Jurkat, Clone E6-1 (cell line): ENCODE measurements at regions not wholly inside any gene's neighbourhood (a gene's known extent, or its start where the extent isn't known, plus 50 kb on each side); places are given as distances from the start of the nearest gene placed in this dataset.
A peak's percentile ranks its signal among the peaks of the same experiment; 100 is the strongest.

Source experiments
- DNase-seq: peaks from one replicate; pipeline ENCODE4 v3.0.0-alpha.2; 2011; ENCODE audit warnings: low read depth, low spot score
- H3K4me3 ChIP-seq: 2 replicates; pipeline ENCODE4 v1.5.1; 2011; ENCODE audit warnings: mild to moderate bottlenecking, low read length, control low read depth, moderate library complexity

DNA sequence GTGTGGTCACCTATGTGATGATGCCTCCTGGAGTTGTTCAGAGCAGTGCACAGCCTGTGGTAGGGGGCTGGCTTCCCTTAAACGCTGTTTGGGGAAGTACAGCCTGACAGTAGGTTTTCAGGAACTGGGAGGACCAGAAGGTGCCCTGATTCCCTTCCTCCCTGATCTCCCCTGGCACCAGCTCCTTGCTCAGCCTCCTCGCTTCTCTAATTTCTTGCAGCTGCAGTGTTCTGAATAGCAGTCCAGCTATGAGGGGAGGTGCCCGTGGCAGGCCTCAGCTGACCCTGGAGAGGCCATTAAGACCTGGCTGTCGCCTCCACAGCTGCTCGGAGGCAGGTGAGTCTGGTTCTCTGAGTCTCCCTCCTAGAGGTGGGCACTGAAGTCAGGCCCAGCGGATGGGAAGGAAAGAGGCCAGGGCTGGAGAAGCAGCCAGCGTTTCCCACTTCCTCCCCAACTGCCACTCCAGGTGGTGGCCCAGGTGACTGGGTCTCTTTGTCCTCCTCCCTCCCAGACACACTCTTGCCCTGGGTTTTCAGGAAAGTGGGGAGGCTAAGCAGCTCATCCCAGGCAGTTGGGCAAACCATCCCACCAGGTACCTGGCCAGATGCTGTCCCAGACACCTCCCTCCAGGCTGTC, 52.0 kb upstream of the RPL11 start:
- H3K4me3 ChIP-seq, result no peak overlapping the region
- peak; percentile 58 for DNase-seq

DNA sequence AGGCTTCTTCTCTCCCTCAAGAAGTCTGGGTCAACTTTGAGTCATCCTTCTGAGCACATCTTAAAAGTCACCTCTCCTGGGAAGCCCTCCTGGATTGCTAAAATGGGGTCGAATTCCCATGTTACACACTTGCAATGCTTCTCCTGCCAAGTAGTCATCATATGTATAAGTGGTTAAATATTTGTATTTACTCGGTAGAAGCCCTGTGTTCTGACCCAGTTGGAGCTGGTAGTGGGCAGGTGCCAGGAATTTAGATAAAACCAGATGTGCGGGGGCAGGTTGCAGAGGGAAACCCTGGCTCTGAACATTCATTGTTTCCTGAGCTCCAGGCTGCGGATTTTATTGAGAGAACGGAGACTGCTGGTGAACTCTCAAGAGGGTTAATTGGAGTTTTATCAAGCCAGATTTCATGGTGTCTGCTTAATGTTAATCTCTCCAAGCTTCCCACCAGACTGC, 52.8 kb upstream of the RPL11 start:
- DNase-seq, result no peak
- no peak overlapping the region for H3K4me3 ChIP-seq

DNA sequence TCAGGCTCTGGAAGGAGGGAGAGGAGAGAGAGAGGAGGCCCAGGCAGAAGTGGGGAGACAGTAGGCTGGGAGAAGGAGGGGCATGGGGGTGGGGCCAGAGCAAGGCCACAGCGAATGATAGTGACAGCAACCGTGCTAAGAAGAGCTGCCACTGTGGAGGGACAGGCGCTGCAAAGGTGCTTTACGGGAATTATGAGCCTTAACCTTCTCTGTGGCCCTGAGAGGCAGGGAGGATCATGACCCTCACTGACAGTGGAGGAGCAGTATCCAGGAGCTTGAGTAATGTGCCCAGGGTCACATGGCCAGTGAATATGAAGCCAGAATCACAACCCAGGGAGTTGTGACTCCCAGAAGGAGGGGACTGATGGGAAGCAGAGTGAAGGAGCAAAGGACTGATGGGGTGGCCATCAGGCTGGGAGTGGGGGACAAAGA, 53.4 kb upstream of the RPL11 start:
- no peak for DNase-seq
- H3K4me3 ChIP-seq, result no peak overlapping the region

DNA sequence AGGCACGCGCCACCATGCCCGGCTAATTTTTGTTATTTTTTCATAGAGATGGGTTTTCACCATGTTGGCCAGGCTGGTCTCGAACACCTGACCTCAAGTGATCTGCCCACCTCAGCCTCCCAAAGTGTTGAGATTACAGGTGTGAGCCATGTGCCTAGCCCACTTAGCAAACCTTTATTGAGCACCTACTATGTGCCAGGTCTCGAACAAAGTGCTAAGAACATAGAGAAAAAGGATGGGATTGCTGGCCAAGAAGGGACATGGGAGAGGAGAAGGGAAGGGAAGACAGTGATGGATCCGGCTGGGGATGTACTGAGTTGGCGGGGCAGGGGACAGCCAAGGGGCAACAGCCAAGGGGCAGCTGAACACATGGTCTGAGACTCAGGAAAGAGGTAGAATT, 55.6 kb upstream of the RPL11 start:
- no peak for DNase-seq
- no peak overlapping the region for H3K4me3 ChIP-seq

DNA sequence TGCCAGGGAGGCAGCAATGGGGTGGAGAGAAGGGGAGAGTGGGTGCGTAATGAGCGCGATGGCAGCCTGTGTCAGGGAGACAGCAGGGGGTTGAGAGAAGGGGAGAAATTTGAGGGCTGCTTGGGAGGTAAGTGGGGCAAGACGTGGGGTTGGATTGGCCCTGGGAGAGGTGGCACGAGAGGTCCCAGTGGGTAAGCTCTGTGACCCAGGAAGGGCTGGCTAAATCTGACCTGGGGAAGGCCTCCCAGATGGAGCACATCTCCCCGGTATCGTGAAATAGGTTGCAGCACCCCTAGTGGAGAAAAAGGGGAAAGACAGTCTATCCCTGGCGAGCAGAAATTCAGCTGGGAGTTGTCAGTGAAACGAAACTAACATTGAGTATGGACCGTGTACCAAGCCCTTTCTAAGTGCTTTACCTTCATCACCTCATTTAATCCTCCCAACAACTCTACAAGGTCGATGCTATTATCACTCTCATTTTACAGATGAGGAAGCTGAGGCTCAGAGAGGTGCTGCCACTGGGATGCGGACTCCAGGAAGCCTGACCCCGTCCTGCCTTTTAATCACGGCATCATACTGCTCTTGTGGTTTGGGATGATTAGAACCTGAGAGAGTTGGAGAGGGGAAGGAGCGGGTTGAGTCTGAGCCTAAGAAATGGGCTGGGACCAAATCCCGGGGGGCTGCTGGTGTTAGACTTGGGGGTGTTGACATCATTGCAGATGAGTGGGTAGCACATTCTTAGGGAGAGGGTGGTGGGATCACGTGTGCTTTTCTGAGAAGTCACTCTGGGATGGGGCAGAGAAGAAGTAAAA, 56.6 kb upstream of the RPL11 start:
- DNase-seq, result peak; percentile 80
- H3K4me3 ChIP-seq, result peak overlapping the region; percentile 55

DNA sequence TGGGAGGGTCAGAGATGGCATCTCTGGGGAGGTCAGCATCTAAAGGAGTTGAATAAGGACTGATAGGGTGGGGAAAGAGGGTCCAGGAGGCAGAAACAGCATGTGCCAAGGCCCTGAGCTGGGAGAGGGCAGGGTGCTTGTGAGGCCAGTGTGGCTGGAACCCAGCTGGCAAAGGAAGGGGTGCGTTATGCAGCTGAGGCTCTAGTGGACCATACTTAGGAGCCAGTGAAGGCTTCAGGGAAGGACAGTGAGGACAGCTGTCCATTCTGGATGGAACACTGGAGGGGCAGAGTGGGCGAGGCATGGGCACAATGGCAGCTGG, 57.1 kb upstream of the RPL11 start:
- H3K4me3 ChIP-seq, result no peak overlapping the region
- DNase-seq, result no peak

DNA sequence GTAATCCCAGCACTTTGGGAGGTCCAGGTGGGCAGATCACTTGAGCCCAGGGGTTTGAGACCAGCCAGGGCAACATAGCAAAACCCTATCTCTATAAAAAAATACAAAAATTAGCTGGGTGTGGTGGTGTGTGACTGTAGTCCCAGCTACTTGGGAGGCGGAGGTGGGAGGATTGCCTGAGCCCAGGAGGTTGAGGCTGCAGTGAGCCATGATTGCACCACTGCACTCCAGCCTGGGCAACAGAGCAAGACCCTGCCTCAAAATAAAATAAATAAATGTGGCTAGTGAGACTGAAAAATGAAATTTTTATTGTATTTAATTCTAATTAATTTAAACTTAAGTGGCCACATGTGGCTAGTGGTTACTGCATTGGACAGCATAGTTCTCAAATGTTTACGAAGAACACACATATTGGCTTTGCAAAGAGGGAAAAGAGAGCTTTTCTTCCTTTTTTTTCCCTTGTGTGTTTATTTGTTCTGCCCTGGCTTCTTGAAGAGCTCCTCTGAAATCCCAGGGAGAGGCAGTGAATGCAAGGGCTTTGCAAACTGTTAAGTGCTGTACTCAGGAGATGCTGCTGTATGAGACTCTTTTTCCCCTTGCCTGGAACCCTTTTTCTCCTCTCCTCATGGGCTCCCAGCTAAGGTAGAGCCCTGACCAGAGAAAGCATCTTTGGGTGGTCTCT, 59.0 kb upstream of the RPL11 start:
- no peak for DNase-seq
- no peak overlapping the region for H3K4me3 ChIP-seq

DNA sequence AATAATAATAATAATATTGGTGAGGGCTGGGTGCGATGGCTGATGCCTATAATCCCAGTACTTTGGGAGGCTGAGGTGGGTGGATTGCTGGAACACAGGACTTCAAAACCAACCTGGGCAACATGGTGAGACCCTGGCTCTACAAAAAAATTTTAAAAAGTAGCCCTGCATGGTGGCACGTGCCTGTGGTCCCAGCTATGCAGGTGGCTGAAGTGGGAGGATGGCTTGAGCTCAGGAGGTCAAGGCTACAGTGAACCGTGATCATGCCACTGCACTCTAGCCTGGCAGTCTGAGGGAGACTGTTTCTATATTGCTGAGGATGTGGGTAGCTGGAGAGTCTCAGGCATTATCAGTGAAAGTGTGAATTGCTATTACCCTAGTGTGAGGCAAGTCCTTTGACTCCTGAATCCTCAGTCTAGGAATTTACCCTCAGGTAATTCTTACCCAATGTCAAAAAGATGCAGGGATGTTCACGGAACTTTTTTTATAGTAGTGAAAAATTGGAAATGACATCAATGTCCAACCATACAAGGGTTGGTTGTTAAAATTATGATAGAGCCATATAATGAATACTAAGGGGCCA, 61.8 kb upstream of the RPL11 start:
- no peak for DNase-seq
- H3K4me3 ChIP-seq, result no peak overlapping the region

DNA sequence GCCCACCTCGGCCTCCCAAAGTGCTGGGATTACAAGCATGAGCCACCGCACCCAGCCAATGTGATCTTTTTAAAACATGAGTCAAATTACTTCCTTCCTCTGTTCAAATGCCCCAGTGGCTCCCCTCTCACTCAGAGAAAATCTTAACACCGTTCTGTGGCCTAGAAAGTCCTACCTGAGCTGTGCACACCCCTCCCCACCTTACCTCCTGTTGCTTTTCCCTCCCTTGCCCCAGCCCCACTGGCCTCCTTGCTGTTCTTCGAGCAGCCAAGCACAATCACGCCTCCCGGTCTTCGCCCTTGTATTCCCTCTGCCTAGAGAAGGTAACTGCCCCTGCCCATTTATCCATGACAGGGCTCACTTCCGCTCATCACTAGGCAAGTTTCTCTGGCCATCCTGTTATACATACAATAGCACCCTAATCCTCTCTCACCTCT, 62.6 kb upstream of the RPL11 start:
- H3K4me3 ChIP-seq, result no peak overlapping the region
- no peak for DNase-seq

DNA sequence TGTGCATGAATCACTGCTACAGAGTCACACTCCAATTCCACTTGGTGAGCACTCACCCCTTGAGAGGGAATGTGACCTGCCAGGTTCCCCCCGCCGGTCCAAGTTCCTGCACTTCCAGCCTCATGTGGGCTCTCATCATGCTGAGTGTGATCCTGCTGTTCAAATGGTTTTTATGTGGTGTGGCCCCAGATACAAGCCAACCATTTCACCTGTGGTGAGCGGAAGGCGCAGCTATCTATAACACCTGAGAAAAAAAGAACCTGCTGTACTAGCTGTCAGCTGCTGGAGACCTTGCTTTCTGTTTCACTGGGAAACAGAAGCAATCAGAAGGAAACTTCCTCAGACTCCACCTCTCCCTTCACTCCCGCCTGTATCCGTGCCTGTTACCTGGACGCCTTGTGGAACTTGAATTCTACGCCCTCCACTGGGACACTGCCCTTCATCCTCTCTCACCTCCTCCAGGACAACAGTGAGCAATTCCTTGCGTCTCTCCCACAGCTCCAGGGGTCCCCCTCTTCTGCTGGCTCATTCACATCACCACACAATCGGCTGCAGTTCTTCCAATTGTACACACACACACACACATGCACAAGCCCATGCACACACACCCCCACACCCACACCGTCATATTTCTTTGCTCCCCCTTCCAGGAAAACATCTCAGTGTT, 64.4 kb upstream of the RPL11 start:
- no peak overlapping the region for H3K4me3 ChIP-seq
- DNase-seq, result no peak

DNA sequence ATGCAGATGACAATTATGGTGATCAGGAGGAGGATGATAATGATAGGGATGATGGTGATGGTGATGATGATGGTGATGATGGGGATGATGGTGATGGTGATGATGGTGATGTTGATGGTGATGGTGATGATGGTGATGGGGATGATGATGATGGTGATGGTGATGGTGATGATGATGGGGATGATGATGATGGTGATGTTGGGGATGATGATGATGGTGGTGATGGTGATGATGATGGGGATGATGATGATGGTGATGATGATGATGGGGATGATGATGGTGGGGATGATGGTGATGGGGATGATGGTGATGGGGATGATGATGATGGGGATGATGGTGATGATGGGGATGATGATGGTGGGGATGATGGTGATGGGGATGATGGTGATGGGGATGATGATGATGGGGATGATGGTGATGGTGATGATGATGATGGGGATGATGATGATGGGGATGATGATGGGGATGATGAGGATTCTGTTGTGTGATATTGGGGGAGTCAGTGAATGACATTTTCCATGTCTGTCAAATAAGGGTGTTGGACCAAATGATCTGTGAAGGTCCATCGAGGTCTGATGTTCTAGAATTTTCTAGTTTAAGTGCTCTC, 65.6 kb upstream of the RPL11 start:
- no peak overlapping the region for H3K4me3 ChIP-seq
- no peak for DNase-seq

DNA sequence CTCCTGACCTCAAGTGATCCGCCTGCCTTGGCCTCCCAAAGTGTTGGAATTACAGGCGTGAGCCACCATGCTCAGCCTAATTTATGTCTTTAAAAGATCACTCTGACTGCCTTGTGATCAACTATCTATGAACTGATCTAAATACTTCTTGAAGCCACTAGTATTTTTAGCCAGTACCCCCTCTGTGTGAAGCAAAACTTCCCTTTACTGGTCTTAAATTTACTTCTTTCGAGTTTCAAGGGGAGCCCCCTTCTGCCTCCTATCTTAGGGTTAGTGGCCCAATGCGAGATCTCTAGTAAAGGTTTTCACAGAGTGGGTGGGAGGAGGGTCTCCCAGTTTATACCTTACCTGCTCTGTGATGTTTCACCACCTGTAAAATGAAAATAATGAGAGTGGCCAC, 66.1 kb upstream of the RPL11 start:
- H3K4me3 ChIP-seq, result no peak overlapping the region
- DNase-seq, result no peak

DNA sequence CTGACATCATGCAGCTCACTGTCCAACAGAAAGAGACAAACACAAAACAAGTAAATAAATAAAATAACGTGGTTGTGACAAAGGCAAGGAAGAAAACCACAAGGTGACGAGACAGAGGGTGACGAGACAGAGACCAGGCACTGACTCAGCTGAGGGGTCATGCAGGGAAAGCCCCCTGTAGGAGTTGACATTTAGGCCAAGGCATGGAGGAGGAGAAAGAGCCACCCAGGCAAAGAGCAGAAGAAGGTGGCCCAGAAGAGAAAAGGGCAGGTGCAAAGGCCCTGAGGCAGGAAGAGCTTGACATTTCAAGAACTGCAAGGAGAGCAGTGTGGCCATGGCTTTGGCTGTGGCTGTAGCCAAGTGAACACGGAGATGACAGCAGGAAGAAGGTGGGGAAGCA, 65.1 kb upstream of the ID3 start:
- DNase-seq, result no peak
- H3K4me3 ChIP-seq, result no peak overlapping the region

DNA sequence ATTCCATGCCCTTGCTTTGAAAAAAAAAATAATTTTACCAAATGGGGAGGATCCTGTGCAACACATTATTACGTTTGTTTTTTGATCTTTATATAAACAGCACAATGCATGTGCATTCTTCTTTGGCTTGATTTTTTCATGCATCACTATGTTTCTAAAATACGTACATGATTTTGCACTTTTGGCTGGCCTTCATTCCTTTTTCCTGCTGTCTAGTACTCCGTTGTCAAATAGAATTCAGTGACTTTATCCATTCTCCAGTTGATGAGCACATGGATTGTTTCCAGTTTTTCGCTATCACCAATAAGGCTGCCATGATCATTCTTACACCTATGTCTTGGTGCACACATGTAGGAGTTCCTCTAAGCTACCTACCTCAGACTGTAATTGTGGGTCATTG, 63.0 kb upstream of the ID3 start:
- H3K4me3 ChIP-seq, result no peak overlapping the region
- no peak for DNase-seq

DNA sequence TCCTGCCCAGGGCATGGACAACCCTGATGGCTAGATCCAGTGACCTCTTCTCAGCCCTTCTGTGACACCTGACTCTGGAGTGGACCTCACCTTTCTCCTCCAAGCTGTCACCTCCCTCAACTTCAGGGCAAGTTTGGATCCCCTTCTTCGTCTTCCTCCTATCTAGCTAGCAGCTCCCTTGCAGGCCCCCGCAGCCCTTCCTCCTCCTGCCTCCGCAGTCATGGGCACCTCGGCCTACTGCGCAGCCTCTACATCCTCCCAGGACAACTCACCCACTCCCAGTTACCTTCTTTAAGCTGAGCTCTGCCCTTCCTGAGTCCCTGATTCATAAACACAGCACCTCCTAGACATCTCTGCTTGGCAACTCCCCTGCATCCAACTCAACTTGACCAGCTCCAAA, 61.3 kb upstream of the ID3 start:
- DNase-seq, result no peak
- no peak overlapping the region for H3K4me3 ChIP-seq

DNA sequence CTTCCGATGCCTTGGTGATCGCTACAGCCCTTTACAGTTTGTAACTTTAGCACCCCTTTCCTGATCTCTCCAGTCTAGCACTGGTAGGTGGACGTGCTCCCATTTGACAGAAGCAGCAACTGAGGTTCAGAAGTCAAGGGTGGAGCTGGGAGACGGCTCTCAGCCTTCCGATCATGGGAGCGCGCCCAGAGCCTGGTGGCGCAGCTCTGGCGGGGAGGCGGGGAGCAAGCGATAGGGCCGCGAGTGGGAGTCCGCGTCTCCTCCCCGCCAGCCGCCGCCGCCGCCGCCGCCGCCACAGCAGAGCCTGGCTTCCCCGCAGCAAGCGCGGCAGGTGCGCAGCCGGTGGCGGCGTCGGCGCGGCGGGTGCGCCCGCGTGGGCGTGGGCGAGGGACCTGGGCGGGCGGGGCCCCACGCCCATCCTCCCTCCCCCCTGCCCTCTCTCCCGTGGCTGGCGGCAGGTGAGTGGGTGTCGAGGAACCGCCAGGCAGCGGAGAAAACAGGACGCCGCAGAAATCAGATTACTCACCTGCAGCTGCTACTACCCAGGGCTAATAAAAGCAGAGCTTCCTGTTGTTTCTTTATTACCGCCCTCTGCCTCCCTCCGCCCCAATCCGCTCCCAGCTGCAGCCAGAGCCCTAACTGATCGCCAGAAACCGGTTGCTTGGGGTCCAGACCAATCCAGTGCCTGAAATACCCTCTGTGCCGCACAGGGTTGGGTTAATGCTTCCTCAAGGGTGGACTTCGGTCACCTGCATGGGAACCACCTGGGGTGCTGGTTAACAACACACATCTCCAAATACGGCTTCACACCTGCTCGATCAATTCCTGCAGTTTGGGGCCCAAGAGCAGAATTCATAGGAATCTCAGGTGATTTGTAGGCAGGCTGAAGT, 60.2 kb upstream of the ID3 start:
- peak; percentile 86 for DNase-seq
- peak overlapping the region; percentile 63 for H3K4me3 ChIP-seq

DNA sequence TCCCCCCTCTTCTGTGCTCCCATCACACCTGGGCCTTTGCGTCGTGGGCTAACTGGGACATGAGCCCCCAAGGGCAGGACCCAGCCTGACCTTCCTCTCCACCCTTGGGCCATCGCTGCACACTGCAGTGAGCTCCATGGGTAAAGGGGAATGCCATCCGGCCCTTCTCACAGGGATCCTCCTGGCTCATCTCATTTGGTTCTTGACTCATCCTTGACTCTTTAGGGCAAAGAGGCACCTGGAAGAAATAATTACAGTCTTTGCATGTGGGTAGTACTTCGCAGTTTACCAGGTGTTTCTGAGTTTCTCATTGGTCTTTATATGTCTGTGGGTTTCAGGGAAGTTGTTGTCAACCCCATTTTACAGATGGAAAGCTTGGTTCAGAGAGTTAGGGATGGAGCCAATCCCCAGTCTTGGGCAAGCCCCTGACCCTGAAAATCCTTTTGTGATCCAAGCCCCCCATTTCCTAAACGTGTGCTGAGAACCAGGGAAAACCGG, 59.3 kb upstream of the ID3 start:
- peak overlapping the region; percentile 63 for H3K4me3 ChIP-seq
- DNase-seq, result no peak

DNA sequence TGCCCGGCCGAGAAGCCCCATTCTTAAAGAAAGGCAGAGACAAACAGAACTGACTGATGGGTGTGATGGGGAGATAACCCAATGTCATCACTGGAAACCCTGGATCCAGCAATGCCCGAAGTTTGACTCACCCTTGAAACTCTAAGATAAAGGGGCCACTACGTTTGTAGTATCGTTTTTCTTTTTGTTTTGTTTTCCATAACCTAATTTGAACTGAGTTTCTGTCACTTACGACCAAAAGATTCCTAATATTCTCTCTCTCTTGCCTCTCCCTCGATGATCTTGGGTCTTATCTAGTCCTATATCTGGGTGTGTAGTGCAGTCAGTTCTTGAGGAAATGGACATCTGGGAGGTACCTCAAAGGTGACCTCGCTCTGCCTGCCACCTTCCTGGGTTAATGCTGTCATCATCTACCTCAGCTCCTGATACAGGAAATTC, 57.8 kb upstream of the ID3 start:
- no peak overlapping the region for H3K4me3 ChIP-seq
- DNase-seq, result no peak
